ENCODE measurements at regions not wholly inside any gene's neighbourhood (a gene's known extent, or its start where the extent isn't known, plus 50 kb on each side); places are given as distances from the start of the nearest gene placed in this dataset.

GRCh38 chr18:40566510-40566844 is 1388.6 kb upstream of the PIK3C3 start:
- H3K4me2 ChIP-seq (ENCODE audit: insufficient read depth in 1 of 2, low read depth in 2 of 2, low read length in 2 of 2), result no peak overlapping the region
- H2AK5ac ChIP-seq (ENCODE audit: low read depth, low read length), result no peak overlapping the region
- ChIA-PET POLR2A (ENCODE audit: partially characterized antibody) (interaction anchor here (0.6 kb wide), 1 partner anchor 274 kb away, joined by 4 read pairs; no protein-coding TSS in a partner anchor), CTCF (ENCODE audit: partially characterized antibody) (interaction anchor here (0.7 to 1.4 kb wide), 2 partner anchors 11 to 13 kb away, joined by 3 read pairs; no protein-coding TSS in a partner anchor)
- H3K18ac ChIP-seq (ENCODE audit: extremely low read depth, low read length), result no peak overlapping the region
- H3K14ac ChIP-seq (ENCODE audit: insufficient read length), result no peak overlapping the region
- no peaks in the 10 kb centered on the region; the same call in 1 of the 2 replicates for H3K23me2 ChIP-seq (ENCODE audit: low read depth, low read length)
- no peaks in the 10 kb centered on the region for H3K79me2 ChIP-seq (ENCODE audit: control insufficient read depth in 1 of 2, insufficient read depth in 2 of 2, low read length in 2 of 2)
- H2BK120ac ChIP-seq (replicated peaks; ENCODE audit: low read depth, low read length), result no peak overlapping the region
- no peaks in the 10 kb centered on the region for H4K20me1 ChIP-seq (replicated peaks in 1 of 2; ENCODE audit: control insufficient read depth in 1 of 2, insufficient read depth in 2 of 2, low read length in 2 of 2)
- no peak overlapping the region for H2BK12ac ChIP-seq (ENCODE audit: low read depth, low read length)
- H3K56ac ChIP-seq (replicated peaks; ENCODE audit: insufficient read length, low read depth, low read length), result no peak overlapping the region
- DNase-seq (ENCODE audit: low read depth in 1 of 2, low spot score in 2 of 2), result no peak
- H3K4me3 ChIP-seq (ENCODE audit: extremely low read depth in 1 of 4, insufficient read depth in 2 of 4, low read depth in 3 of 4, low read length in 4 of 4), result no peak overlapping the region
- no peak overlapping the region for H2AFZ ChIP-seq (ENCODE audit: low read length)
- no peaks in the 10 kb centered on the region for H3K27me3 ChIP-seq (replicated peaks in 1 of 4; ENCODE audit: control insufficient read depth in 3 of 4, extremely low read depth in 1 of 4, insufficient read depth in 3 of 4, low read length in 3 of 4)
- H4K91ac ChIP-seq (replicated peaks; ENCODE audit: insufficient read length, low read length), result no peak overlapping the region
- H3K36me3 ChIP-seq (ENCODE audit: control insufficient read depth in 2 of 4, insufficient read depth in 4 of 4, low read length in 3 of 4), result no peaks in the 10 kb centered on the region
- TF ChIP-seq CTBP2 (IDR thresholded peaks at IDR 0.05; ENCODE audit: borderline replicate concordance, insufficient read depth, insufficient read length, low read length) (no peak), KDM1A (IDR thresholded peaks at IDR 0.05; ENCODE audit: borderline replicate concordance, low read length) (no peak), TCF12 (IDR thresholded peaks at IDR 0.05; ENCODE audit: low read depth, low read length) (no peak)
- H2BK15ac ChIP-seq (ENCODE audit: low read length), result no peak overlapping the region
- H2BK20ac ChIP-seq (ENCODE audit: low read length), result no peak overlapping the region
- no peak overlapping the region for H3K27ac ChIP-seq (ENCODE audit: low read depth, low read length)
- H2BK5ac ChIP-seq (ENCODE audit: low read depth, low read length), result no peak overlapping the region
- FAIRE-seq, result no peak
- H3K23ac ChIP-seq (ENCODE audit: insufficient read length), result no peak overlapping the region
- H3K79me1 ChIP-seq (ENCODE audit: low read depth, low read length), result no peaks in the 10 kb centered on the region
- no peak overlapping the region for H3K9ac ChIP-seq (replicated peaks in 1 of 4; ENCODE audit: extremely low read depth in 1 of 4, low read depth in 3 of 4, low read length in 3 of 4)
- H3K9me3 ChIP-seq (ENCODE audit: insufficient read depth in 2 of 2, low read depth in 1 of 2, low read length in 1 of 2), result no peaks in the 10 kb centered on the region
- 100% methylated on average over 1 of the region's 1 CpG; no CpG with 5 or more reads in 1 of the 2 experiments for WGBS, 2 experiments (ENCODE audit: extremely low coverage in 1 of 2, insufficient coverage in 1 of 2, insufficient read length in 1 of 2, insufficient replicate concordance in 2 of 2, low coverage in 1 of 2, low lambda C conversion rate in 2 of 2, missing lambda C conversion rate in 1 of 2)
- H4K8ac ChIP-seq (ENCODE audit: extremely low read depth, insufficient read depth, low read length), result no peak overlapping the region
- H3K4ac ChIP-seq (replicated peaks; ENCODE audit: insufficient read length, low read depth, low read length), result no peak overlapping the region
- no peak overlapping the region for H4K5ac ChIP-seq (ENCODE audit: insufficient read length, low read depth, low read length)
- H3K4me1 ChIP-seq (replicated peaks in 1 of 4; ENCODE audit: control insufficient read depth in 3 of 4, insufficient read depth in 4 of 4, low read length in 3 of 4), result no peaks in the 10 kb centered on the region

Measured in H1 (cell line).